ENCODE measurements at regions not wholly inside any gene's neighbourhood (a gene's known extent, or its start where the extent isn't known, plus 50 kb on each side); places are given as distances from the start of the nearest gene placed in this dataset.

DNA sequence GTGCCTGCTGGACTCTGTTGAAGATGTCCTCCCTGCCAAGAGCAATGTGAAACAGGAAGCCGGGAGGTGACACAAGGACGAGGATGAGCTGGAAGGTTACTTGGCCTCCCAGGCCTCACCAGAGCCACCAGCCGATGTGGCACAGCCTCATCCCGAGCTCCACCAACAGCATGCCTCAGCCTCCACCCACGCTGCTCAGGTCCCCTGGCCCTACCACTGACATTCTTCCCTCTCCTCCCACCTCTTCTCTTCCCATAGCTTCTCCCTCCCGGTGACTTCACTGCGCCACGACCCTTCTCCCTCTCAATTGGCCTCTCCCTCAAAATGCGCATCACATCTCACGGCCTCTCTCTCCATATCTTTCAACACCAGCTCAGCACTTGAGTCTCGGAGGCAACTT, 249.9 kb downstream of the SKAP2 start:
- no peak overlapping the region for H3K4me3 ChIP-seq (ENCODE audit: low read length)
- Mint-ChIP-seq H3K9me3 (no peaks in the 10 kb centered on the region), H3K27ac (no peak overlapping the region), H3K4me1 (peaks cover 5% of the 10 kb centered on the region), H3K27me3 (ENCODE audit: insufficient read depth) (peaks cover 7% of the 10 kb centered on the region), H3K36me3 (ENCODE audit: low read depth) (no peaks in the 10 kb centered on the region), H3K4me3 (no peak overlapping the region)
- no peak overlapping the region for H3K9ac ChIP-seq (ENCODE audit: extremely low read depth, low read length, poor library complexity, severe bottlenecking)
- H3K36me3 ChIP-seq (ENCODE audit: control insufficient read depth, insufficient read depth, low read length) = no peaks in the 10 kb centered on the region
- H3K9me3 ChIP-seq (ENCODE audit: control insufficient read depth, low read length) = no peaks in the 10 kb centered on the region
- no peak overlapping the region for H3K27ac ChIP-seq (ENCODE audit: low read depth, low read length)
- DNase-seq = no peak
- TF ChIP-seq, protein P1, sequence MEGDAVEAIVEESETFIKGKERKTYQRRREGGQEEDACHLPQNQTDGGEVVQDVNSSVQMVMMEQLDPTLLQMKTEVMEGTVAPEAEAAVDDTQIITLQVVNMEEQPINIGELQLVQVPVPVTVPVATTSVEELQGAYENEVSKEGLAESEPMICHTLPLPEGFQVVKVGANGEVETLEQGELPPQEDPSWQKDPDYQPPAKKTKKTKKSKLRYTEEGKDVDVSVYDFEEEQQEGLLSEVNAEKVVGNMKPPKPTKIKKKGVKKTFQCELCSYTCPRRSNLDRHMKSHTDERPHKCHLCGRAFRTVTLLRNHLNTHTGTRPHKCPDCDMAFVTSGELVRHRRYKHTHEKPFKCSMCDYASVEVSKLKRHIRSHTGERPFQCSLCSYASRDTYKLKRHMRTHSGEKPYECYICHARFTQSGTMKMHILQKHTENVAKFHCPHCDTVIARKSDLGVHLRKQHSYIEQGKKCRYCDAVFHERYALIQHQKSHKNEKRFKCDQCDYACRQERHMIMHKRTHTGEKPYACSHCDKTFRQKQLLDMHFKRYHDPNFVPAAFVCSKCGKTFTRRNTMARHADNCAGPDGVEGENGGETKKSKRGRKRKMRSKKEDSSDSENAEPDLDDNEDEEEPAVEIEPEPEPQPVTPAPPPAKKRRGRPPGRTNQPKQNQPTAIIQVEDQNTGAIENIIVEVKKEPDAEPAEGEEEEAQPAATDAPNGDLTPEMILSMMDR (conservative IDR thresholded peaks at IDR 0.05) = no peak
- no peaks in the 10 kb centered on the region for H3K27me3 ChIP-seq (ENCODE audit: control insufficient read depth, insufficient read depth, low read length, poor library complexity, severe bottlenecking)
- 86 to 94% methylated on average over 7 to 11 of the region's 11 CpGs for WGBS, 2 experiments (ENCODE audit: insufficient coverage in 1 of 2, insufficient read length in 1 of 2)
- no peaks in the 10 kb centered on the region for H3K4me1 ChIP-seq (ENCODE audit: control insufficient read depth, insufficient read depth, low read length)

DNA sequence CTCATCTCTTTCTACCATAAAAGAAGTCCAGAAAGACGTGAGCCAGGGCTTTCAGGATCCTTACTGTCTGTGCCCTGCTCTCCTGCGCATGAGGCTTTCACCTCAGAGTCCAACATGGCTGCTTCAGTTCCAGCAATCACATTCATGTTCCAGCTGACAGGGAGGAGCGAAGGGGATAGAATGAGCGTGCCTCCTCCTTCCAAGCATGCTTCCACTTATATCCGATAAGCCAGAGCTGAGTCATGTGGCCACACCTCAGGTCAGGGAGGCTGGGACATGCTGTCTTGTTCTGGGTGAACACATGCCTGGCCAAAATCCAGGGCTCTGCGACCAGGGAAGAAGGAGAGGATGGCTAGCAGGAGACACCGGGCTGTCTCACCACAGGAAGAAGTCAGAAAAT, 248.2 kb downstream of the SKAP2 start:
- Histone ChIP-seq H3K27ac (ENCODE audit: low read depth, low read length) (no peak overlapping the region), H3K9ac (ENCODE audit: extremely low read depth, low read length, poor library complexity, severe bottlenecking) (no peak overlapping the region), H3K4me3 (ENCODE audit: low read length) (no peak overlapping the region), H3K36me3 (ENCODE audit: control insufficient read depth, insufficient read depth, low read length) (no peaks in the 10 kb centered on the region), H3K27me3 (ENCODE audit: control insufficient read depth, insufficient read depth, low read length, poor library complexity, severe bottlenecking) (no peaks in the 10 kb centered on the region), H3K9me3 (ENCODE audit: control insufficient read depth, low read length) (no peaks in the 10 kb centered on the region), H3K4me1 (ENCODE audit: control insufficient read depth, insufficient read depth, low read length) (no peaks in the 10 kb centered on the region)
- Mint-ChIP-seq H3K27me3 (ENCODE audit: insufficient read depth) (peaks cover 3% of the 10 kb centered on the region), H3K36me3 (ENCODE audit: low read depth) (no peaks in the 10 kb centered on the region), H3K27ac (no peak overlapping the region), H3K4me3 (no peak overlapping the region), H3K9me3 (no peaks in the 10 kb centered on the region), H3K4me1 (peaks cover 5% of the 10 kb centered on the region)
- DNase-seq = no peak
- TF ChIP-seq, protein P1 (conservative IDR thresholded peaks at IDR 0.05) = no peak
- WGBS, 2 experiments (ENCODE audit: insufficient coverage in 1 of 2, insufficient read length in 1 of 2) = 86 to 96% methylated on average over 3 to 7 of the region's 7 CpGs

DNA sequence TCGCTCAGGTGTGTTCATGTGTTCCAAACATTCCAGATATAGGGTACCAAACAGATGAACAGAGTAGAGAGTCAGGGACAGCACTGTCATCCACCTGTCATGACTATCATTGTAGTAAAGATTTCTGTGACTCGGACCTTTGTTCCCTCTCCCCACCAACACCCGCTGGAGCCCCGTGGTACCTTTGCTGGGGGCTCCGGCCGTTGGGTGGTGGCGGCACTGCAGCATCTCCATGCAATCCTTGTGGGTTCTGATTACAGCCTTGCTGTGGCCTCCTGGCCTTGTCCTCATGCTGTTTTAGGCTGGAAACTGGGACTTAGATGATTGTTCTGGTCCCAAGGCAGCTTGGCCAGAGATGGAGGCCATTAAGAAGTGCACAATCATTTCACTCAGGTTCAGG, 247.3 kb downstream of the SKAP2 start:
- H3K9ac ChIP-seq (ENCODE audit: extremely low read depth, low read length, poor library complexity, severe bottlenecking) = no peak overlapping the region
- no peaks in the 10 kb centered on the region for H3K4me1 ChIP-seq (ENCODE audit: control insufficient read depth, insufficient read depth, low read length)
- TF ChIP-seq, protein P1 (conservative IDR thresholded peaks at IDR 0.05) = no peak
- no peak overlapping the region for H3K4me3 Mint-ChIP-seq
- H3K36me3 ChIP-seq (ENCODE audit: control insufficient read depth, insufficient read depth, low read length) = no peaks in the 10 kb centered on the region
- H3K27me3 Mint-ChIP-seq (ENCODE audit: insufficient read depth) = no peaks in the 10 kb centered on the region
- H3K36me3 Mint-ChIP-seq (ENCODE audit: low read depth) = no peaks in the 10 kb centered on the region
- H3K27ac ChIP-seq (ENCODE audit: low read depth, low read length) = no peak overlapping the region
- no peaks in the 10 kb centered on the region for H3K9me3 Mint-ChIP-seq
- no peaks in the 10 kb centered on the region for H3K27me3 ChIP-seq (ENCODE audit: control insufficient read depth, insufficient read depth, low read length, poor library complexity, severe bottlenecking)
- no peak overlapping the region for H3K27ac Mint-ChIP-seq
- 70 to 92% methylated on average over 2 to 7 of the region's 7 CpGs for WGBS, 2 experiments (ENCODE audit: insufficient coverage in 1 of 2, insufficient read length in 1 of 2)
- DNase-seq = no peak
- H3K9me3 ChIP-seq (ENCODE audit: control insufficient read depth, low read length) = no peaks in the 10 kb centered on the region
- peaks cover 5% of the 10 kb centered on the region for H3K4me1 Mint-ChIP-seq
- no peak overlapping the region for H3K4me3 ChIP-seq (ENCODE audit: low read length)
